ENCODE measurements at regions not wholly inside any gene's neighbourhood (a gene's known extent, or its start where the extent isn't known, plus 50 kb on each side); places are given as distances from the start of the nearest gene placed in this dataset.

GRCh38 chr5:18736051-18736398, 1101.8 kb downstream of the TAF11L14 start:
- no peak for TF ChIP-seq CTCF (IDR thresholded peaks at IDR 0.05)
- no peak for TF ChIP-seq POLR2A (IDR thresholded peaks at IDR 0.05)

All from Peyer's patch (tissue), 4 donors.